ENCODE measurements at regions not wholly inside any gene's neighbourhood (a gene's known extent, or its start where the extent isn't known, plus 50 kb on each side); places are given as distances from the start of the nearest gene placed in this dataset.

GRCh38 chr10:42962110-42962901 is 114.6 kb upstream of the RET start (continued):
- TF ChIP-seq ETS1 (IDR thresholded peaks at IDR 0.05) = no peak
- TF ChIP-seq JUNB (IDR thresholded peaks at IDR 0.05; ENCODE audit: unreplicated experiment) = no peak
- no peak for TF ChIP-seq POLR2AphosphoS5 (IDR thresholded peaks at IDR 0.05; ENCODE audit: low read depth)
- TF ChIP-seq ZNF114 (CRISPR knock-in tag; IDR thresholded peaks at IDR 0.05) = no peak
- no peak for TF ChIP-seq REST (IDR thresholded peaks at IDR 0.05; ENCODE audit: unreplicated experiment)
- no peak for TF ChIP-seq EZH2phosphoT487 (IDR thresholded peaks at IDR 0.05; ENCODE audit: unreplicated experiment)
- no peak for TF ChIP-seq EZH2 (IDR thresholded peaks at IDR 0.05; ENCODE audit: low read depth, unreplicated experiment)

- no peak for ATAC-seq
- Mint-ChIP-seq H3K4me3 (no peak overlapping the region), H3K4me1 (peaks cover 13% of the 10 kb centered on the region), H3K9me3 (peaks cover 9% of the 10 kb centered on the region; the same call in 2 of the 3 replicates), H3K27me3 (ENCODE audit: insufficient read depth, low read depth, poor library complexity) (peaks cover 6% of the 10 kb centered on the region), H3K36me3 (ENCODE audit: low read depth) (peaks cover 6% of the 10 kb centered on the region; the same call in 2 of the 3 replicates), H3K27ac (no peak overlapping the region)
- Histone ChIP-seq H3K4me3 (no peak overlapping the region), H3K27me3 (ENCODE audit: insufficient read depth) (no peaks in the 10 kb centered on the region), H4K20me1 (replicated peaks; ENCODE audit: insufficient read depth) (no peaks in the 10 kb centered on the region), H3K79me2 (replicated peaks; ENCODE audit: insufficient read depth) (no peaks in the 10 kb centered on the region), H3K27ac (ENCODE audit: low read depth) (no peak overlapping the region), H3K4me1 (ENCODE audit: insufficient read depth) (no peaks in the 10 kb centered on the region), H3F3A (replicated peaks; ENCODE audit: low read depth) (no peaks in the 10 kb centered on the region), H3K4me2 (no peak overlapping the region), H3K36me3 (ENCODE audit: insufficient read depth) (no peaks in the 10 kb centered on the region), H2AFZ (no peak overlapping the region), H3K9me2 (ENCODE audit: insufficient read depth) (no peaks in the 10 kb centered on the region)
- no peak for DNase-seq (ENCODE audit: low spot score)
- no peak for TF ChIP-seq ZNF462 (CRISPR knock-in tag; IDR thresholded peaks at IDR 0.05)
- TF ChIP-seq ZNF331 (CRISPR knock-in tag; IDR thresholded peaks at IDR 0.05; ENCODE audit: low read depth) = no peak
- no peak for TF ChIP-seq EZH2 (IDR thresholded peaks at IDR 0.05; ENCODE audit: low read depth, unreplicated experiment)
- TF ChIP-seq CREB1 (CRISPR knock-in tag; IDR thresholded peaks at IDR 0.05; ENCODE audit: low read depth) = no peak
- TF ChIP-seq JUNB (IDR thresholded peaks at IDR 0.05; ENCODE audit: unreplicated experiment) = no peak
- TF ChIP-seq NANOG (IDR thresholded peaks at IDR 0.05; ENCODE audit: borderline replicate concordance) = no peak
- TF ChIP-seq ETS1 (IDR thresholded peaks at IDR 0.05) = no peak
- TF ChIP-seq EZH2phosphoT487 (IDR thresholded peaks at IDR 0.05; ENCODE audit: unreplicated experiment) = no peak
Measured at GRCh38 chr10:42962902-42963231, 114.0 kb upstream of the RET start.
